GM18868 (cell line): ENCODE measurements at regions not wholly inside any gene's neighbourhood (a gene's known extent, or its start where the extent isn't known, plus 50 kb on each side); places are given as distances from the start of the nearest gene placed in this dataset.

Source experiments
- ATAC-seq: cut with Tn5 transposase; IDR thresholded peaks from one replicate; pipeline ENCODE4 v1.9.1; 2021; ENCODE audit warnings: mild to moderate bottlenecking, moderate library complexity; ENCODE audit not compliant: unreplicated experiment

DNA sequence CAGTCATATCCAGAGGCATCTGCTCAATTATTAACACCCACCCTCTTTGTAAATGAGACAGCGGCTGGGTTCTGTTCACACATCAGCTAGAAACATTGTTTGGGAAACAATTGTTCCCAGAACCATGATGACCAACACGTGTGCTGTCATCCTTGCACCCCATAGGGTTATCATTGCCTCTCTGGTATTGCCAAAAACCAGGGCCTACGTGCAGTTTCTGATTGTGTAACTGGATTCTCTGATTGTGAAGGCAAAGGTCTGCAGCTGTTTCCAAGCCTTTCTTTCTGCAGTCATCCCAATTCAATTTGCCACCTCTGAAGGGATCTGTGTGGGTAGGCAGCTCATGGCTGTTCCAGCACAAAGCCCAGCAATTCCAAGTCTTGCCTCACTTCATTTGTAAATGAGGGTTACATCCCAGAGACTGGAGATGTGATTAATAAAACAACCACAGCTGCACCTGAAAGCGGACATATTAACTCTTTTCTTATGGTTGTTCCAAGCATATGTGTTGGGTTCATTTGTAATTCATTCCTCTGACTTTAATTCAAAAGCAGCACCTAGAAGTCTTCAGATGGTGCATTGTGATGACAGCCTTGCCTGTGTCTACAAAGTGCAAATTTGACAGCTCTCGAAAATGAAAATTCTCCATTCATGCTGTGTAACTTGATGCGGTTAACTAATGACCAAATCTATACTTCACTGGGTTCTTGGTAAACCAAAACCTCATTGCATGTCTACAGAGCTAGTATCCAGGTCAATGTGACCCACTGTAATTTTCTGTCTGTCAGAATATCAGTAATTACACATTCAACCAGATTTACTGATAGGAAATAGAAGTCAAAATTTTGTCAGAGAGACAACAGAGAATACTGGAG is 66.6 kb downstream of the YIPF5 start:
- ATAC-seq = peak; percentile 48

DNA sequence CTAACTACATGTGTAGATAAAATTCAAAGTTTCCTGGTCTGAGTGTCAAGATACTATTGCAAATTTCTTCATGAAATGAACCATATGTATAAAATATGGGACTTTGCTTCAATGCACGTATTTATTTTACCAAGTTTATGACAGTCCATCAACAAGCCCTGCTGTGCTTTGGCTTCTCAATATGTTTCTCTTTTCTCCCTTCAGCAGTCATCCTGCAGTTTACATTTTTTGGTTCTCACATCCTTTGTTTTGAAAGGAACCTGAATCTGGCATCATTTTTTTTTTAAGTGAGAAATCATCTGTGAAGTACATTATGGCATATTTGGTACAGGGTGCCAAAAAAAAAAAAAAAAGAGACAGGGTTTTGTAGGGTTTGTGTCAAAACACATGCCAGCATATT is 65.1 kb downstream of the YIPF5 start:
- no peak for ATAC-seq

DNA sequence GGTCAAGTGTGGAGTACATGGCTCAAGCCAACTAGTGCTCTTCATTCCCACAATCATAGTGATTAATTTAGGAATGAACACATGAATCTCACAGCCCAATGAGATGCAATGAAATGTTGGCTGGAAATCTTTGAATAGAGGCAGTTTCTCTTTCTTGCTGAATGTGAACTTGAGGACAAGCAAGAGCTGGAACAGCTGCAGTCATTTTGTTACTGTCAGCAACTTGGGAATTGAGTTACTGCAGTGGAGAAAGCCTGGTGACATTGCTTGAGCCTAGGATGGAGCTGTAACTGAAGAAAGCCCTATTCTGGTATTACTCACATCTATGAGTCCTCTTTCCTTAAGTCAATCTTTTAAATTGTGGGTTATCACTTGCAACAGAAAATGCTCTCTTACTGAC is 62.3 kb downstream of the YIPF5 start:
- ATAC-seq = no peak
